Retinal pigment epithelial cell (primary cell): ENCODE measurements at regions not wholly inside any gene's neighbourhood (a gene's known extent, or its start where the extent isn't known, plus 50 kb on each side); places are given as distances from the start of the nearest gene placed in this dataset.
"Not testable (repeated sequence)": the region's sequence is repeated elsewhere in the genome, so short reads cannot be mapped to it uniquely, and the experiment has no call there.

Experiments used
- DNase-seq: peaks from one replicate; pipeline ENCODE4 v3.0.0-alpha.2; 2010; ENCODE audit warnings: low read depth
- H3K4me3 ChIP-seq: 2 replicates; pipeline ENCODE4 v1.5.1; 2011; ENCODE audit warnings: mild to moderate bottlenecking, low read length, control low read depth, moderate library complexity
- TF ChIP-seq, protein P1 (sequence below): conservative IDR thresholded peaks from 2 replicates; pipeline ENCODE4 v1.5.1; 2011; ENCODE audit warnings: low read depth, low read length, control low read depth, inconsistent platforms

DNA sequence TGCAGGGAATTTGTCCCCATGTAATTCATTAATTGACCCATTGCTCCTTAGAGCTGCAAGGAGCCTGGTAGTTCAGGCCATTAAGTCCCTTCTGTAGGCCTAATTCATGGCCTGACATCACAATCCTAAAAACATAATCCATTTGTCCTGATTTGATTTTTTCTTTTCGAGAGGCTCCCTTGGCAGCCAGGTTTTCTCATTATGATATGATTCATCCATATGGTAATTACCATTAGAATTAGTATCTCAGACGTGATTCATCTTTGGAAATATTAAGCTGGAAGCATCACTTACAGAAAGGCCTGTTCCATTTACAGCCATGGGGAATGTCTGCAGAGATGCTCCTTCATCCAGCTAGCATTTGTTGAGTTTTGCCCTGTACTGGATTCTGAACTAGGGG, 128.5 kb downstream of the PLCE1 start:
- TF ChIP-seq, protein P1, sequence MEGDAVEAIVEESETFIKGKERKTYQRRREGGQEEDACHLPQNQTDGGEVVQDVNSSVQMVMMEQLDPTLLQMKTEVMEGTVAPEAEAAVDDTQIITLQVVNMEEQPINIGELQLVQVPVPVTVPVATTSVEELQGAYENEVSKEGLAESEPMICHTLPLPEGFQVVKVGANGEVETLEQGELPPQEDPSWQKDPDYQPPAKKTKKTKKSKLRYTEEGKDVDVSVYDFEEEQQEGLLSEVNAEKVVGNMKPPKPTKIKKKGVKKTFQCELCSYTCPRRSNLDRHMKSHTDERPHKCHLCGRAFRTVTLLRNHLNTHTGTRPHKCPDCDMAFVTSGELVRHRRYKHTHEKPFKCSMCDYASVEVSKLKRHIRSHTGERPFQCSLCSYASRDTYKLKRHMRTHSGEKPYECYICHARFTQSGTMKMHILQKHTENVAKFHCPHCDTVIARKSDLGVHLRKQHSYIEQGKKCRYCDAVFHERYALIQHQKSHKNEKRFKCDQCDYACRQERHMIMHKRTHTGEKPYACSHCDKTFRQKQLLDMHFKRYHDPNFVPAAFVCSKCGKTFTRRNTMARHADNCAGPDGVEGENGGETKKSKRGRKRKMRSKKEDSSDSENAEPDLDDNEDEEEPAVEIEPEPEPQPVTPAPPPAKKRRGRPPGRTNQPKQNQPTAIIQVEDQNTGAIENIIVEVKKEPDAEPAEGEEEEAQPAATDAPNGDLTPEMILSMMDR, result no peak
- H3K4me3 ChIP-seq, result no peak overlapping the region
- no peak for DNase-seq

DNA sequence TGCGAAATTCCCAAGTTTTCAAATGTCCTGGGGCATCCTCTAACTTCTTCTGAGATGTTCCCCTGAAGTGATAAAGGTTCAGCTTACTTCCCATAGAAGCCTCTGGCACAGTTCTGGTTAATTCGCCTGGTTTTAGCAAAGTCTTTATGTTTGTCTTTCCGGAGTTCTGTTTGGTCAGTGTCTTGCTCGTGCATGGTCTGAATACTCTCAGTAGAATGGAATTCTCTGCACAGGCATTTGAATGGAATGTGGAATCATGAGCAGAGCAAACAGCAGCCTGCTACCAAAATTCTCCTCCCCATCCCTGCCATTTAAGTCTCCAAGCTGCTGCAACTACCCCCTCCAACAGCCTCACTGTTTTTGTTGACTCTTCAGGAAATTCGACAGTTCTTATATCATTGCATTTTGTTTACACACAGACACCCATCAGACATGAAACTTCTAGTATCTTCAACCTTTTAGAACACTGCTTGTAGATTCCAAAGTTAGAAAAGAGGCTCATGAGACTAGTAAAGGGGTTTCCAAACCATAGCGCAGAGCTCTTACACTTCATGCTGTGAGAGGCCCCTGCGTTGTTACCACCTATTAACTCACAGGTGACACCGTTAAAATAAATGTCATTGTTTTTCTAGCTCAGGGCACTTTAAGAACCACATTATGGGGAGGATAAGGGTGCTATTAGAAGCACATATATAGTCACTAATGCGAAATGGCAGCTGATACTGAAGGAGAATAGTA, 129.7 kb downstream of the PLCE1 start:
- H3K4me3 ChIP-seq, result no peak overlapping the region
- TF ChIP-seq, protein P1, result no peak
- no peak for DNase-seq

DNA sequence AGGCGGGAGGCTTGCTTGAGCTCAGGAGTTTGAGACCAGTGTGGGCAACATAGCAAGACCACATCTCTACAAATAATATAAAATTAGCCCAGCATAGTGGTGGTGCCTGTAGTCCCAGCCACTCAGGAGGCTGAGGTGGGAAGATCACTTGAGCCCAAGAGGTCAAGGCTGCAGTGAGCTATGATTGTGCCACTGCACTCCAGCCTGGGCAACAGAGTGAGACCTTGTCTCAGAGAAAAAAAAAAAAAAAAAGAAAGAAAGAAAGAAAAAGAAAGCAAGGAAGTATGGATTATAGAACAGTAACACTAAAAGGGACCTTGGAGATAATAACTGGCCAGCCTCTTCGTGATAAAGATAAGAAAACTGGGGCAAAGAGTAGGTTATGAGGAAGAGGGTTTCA, 130.4 kb downstream of the PLCE1 start:
- DNase-seq, H3K4me3 ChIP-seq: not testable (repeated sequence)

DNA sequence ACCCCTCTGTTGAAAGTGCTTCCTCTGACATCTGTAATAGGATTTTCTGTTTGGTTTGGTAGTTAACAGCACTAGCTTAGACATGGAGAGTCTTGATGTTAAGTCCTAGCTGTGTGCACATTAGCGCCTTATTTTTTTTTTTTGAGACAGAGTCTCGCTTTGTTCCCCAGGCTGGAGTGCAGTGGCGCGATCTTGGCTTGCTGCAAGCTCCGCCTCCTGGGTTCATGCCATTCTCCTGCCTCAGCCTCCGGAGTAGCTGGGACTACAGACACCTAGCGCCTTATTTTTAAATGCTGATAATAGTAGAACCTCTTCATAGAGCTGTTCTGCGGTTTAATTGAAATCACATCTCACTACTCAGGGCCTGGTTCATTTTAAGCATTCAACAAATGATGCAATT, 131.5 kb downstream of the PLCE1 start:
- H3K4me3 ChIP-seq, DNase-seq: not testable (repeated sequence)

DNA sequence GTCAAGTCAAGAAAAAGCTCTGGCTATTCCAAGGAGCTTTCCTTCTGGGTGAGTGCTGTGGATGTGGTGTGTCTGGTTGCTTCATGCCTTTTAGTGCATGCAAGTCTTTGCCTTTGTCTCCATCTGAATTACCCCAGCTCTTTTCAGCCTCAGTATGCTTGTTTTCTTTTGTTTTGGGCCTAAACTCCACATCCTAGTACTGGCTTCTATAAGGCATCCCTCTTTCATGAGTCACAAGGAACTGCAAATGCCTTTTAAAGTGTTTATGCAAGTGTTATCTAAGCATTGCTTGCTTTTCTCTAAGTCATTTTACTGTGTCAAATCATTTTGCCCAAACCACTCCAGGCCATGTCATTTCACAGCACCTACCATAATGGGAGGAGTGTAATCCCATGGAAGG, 132.1 kb downstream of the PLCE1 start:
- DNase-seq, result no peak
- TF ChIP-seq, protein P1, result no peak
- no peak overlapping the region for H3K4me3 ChIP-seq

DNA sequence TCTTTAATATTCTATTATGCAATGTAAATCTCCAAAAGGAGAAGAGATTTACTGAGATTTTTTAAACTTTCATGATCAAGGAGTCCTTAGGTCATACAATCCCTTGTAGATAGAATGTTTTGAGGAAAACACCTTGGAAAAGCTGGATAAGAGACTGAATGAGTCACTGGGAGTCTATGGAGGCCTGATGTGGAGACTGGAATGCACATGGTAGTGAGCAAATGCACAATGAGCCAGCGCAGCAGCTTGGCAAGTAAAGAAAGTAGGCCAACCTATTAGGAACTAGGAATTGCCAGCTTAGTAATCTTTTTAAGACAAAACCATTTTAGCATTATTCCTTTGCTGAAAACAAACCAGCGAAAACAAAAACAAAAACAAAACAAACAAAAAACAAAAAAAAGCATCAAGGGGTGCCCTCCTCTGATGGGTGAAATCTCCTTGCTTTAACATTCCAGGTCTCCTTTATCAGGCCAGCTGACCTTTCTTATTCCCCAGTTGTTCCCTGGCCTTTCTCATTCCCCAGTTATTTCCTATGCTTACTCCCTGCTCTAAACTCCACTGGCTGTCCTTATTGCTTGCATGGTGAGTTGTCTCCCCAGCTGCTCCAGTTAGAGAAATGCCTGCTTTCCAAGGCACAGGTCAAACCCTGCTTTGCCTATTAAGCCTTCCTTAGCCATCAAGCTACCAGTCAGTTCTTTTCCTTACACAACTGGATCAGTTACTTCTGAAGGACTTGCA, 135.8 kb downstream of the PLCE1 start:
- TF ChIP-seq, protein P1, result no peak
- DNase-seq, result no peak
- H3K4me3 ChIP-seq, result no peak overlapping the region

DNA sequence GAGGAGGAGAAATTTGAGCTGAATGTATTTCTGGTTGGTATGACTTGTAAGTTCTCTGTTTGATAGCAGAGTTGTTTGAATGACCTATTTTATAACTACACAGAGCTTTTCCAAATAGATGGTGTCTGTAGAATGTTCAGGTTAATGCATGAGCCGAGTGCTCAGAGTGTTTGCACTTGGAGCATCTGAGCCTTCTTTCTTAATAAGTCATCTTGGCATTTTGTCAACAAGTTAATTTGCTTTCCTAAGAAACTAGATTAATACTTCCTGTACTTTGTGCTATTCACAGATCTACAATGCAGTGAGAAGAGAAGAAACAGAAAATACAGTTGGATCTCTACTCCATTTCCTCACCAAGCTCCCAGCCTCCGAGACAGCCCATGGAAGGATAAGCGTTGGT, 138.2 kb downstream of the PLCE1 start:
- no peak overlapping the region for H3K4me3 ChIP-seq
- TF ChIP-seq, protein P1, result no peak
- peak; percentile 75 for DNase-seq

DNA sequence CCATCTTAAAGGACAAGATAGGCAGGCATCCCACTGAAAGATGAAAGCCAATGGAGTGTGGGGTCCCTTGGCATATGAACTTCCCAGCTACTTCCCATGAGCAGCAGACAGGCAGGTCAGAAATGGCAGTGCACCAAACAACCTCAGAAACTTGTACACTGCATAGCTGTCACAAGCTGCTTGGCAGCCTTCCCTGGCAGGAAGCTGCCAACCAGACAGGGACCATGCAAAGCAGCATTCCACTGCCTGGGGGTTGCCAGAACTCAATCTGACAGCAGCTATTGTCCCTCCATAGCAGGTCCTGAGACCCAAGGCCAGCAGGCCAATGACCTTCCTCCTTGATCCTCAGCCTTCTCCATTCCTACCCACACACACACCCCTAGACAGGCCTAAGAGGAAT, 139.5 kb downstream of the PLCE1 start:
- TF ChIP-seq, protein P1, result no peak
- no peak for DNase-seq
- H3K4me3 ChIP-seq, result no peak overlapping the region
